Type B pancreatic cell (in vitro differentiated cells): ENCODE measurements at regions not wholly inside any gene's neighbourhood (a gene's known extent, or its start where the extent isn't known, plus 50 kb on each side); places are given as distances from the start of the nearest gene placed in this dataset.

ENCODE experiments used
- DNase-seq: peaks from one replicate; pipeline ENCODE4 v3.0.0; 2021; ENCODE audit warnings: mixed read lengths; ENCODE audit not compliant: unreplicated experiment; ENCODE audit errors: extremely low spot score
- H3K27ac Mint-ChIP-seq: 2 replicates; pipeline ENCODE4 v1.8.0; 2021; ENCODE audit warnings: mild to moderate bottlenecking, mixed read lengths
- H3K27me3 Mint-ChIP-seq: 2 replicates; pipeline ENCODE4 v1.8.0; 2021; ENCODE audit warnings: mixed read lengths
- H3K36me3 Mint-ChIP-seq: 2 replicates; pipeline ENCODE4 v1.8.0; 2021; ENCODE audit warnings: mixed read lengths
- H3K4me1 Mint-ChIP-seq: one replicate; pipeline ENCODE4 v1.8.0; 2021; ENCODE audit warnings: mixed read lengths; ENCODE audit not compliant: unreplicated experiment
- H3K4me3 Mint-ChIP-seq: 2 replicates; pipeline ENCODE4 v1.8.0; 2021; ENCODE audit warnings: mild to moderate bottlenecking, mixed read lengths
- H3K9me3 Mint-ChIP-seq: 2 replicates; pipeline ENCODE4 v1.8.0; 2021; ENCODE audit warnings: mixed read lengths
- TF ChIP-seq, protein P1 (sequence below): fragments of 200-600 bp; sonication (generic); conservative IDR thresholded peaks from 2 replicates; pipeline ENCODE4 v1.5.0; 2021; ENCODE audit warnings: antibody characterized with exemption, mild to moderate bottlenecking

DNA sequence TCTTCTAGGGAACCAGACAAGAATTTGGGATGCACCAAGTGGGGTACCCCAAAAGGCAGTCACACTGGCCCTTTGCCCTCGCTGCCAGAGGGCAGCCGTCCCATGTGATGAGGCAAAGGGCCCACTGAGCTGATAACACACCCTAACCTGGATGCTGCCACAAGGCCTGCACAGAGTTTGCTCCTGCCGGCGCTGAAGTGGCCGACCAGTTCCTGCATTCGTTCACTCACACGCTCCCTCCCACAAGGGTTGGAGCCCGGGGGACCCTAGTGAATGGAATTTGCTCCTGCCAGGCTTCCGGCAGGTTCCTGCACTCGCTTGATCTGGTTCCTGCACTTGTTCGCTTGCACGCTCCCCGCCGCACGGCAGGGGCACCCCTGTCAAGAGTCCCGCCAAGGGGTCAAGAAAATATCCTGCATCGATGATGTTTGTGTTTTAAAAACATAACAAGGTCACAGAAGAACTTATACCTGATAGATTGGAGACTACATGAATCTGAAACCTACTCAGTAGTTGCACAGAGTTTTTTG, 296.4 kb upstream of the VCX start:
- no peak overlapping the region for H3K27ac Mint-ChIP-seq
- H3K9me3 Mint-ChIP-seq, result no peaks in the 10 kb centered on the region
- no peak for DNase-seq
- no peak overlapping the region for H3K4me3 Mint-ChIP-seq
- H3K27me3 Mint-ChIP-seq, result peaks cover 2% of the 10 kb centered on the region
- TF ChIP-seq, protein P1, sequence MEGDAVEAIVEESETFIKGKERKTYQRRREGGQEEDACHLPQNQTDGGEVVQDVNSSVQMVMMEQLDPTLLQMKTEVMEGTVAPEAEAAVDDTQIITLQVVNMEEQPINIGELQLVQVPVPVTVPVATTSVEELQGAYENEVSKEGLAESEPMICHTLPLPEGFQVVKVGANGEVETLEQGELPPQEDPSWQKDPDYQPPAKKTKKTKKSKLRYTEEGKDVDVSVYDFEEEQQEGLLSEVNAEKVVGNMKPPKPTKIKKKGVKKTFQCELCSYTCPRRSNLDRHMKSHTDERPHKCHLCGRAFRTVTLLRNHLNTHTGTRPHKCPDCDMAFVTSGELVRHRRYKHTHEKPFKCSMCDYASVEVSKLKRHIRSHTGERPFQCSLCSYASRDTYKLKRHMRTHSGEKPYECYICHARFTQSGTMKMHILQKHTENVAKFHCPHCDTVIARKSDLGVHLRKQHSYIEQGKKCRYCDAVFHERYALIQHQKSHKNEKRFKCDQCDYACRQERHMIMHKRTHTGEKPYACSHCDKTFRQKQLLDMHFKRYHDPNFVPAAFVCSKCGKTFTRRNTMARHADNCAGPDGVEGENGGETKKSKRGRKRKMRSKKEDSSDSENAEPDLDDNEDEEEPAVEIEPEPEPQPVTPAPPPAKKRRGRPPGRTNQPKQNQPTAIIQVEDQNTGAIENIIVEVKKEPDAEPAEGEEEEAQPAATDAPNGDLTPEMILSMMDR, result no peak
- no peaks in the 10 kb centered on the region for H3K36me3 Mint-ChIP-seq
- no peaks in the 10 kb centered on the region for H3K4me1 Mint-ChIP-seq

DNA sequence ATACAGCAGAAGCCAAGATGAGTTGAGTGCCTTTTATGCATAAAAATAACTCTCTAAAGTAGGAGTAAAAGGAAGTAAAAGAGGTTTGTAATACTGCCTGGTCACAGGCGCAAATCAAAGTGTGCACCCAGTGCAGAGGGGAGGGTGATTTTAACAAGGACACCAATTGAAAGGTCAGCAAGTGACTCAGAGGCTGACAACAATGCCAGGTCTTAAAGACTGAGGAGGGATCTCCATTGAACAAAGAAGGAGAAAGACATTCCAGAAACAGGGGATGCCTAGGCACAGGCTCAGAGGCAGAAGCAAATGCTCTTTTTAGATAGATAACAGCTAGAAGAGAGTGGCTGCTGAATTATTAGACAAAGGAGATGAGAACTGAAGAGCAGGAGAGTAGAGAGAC, 297.4 kb upstream of the VCX start:
- H3K36me3 Mint-ChIP-seq, result no peaks in the 10 kb centered on the region
- H3K4me3 Mint-ChIP-seq, result no peak overlapping the region
- no peaks in the 10 kb centered on the region for H3K9me3 Mint-ChIP-seq

DNA sequence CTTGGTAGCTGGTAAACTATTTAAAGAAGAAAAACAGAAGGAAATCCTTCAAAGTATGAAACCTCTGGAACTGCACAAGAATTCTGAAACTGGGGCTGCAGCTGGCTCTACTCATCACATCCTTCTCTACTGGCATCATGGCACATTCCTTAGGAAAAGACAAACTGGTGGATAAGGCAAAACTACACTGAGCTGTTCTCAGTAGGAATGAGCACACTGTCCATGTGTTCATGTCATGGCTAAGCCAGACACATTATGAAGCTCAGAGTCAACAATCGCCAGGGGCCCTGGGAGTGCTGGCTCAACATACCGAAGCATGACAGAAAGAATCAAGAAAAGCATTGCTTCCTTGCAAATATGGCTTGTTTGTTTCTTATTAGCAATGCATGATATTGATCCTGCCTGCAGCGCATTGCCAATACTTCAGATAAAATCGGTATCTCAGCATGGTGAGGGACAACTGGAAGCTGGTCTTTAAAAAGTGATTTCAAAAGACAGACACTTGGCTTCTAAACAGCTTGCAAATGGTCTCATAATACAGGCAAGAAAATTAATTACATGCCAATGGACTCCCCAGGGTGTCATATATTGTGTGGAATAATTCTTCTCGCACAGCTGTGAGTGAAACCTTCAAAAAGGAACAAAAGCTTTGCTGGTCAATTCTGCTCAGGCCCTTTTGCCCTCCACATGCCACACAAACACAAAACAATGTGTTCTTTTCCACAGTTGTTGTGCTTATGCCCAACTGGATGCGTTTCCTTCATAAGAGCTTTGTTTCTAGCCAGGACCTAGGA, 300.2 kb upstream of the VCX start:
- no peak overlapping the region for H3K27ac Mint-ChIP-seq
- DNase-seq, result no peak
- H3K4me1 Mint-ChIP-seq, result no peaks in the 10 kb centered on the region
- peaks cover 3% of the 10 kb centered on the region for H3K27me3 Mint-ChIP-seq
- H3K4me3 Mint-ChIP-seq, result no peak overlapping the region
- TF ChIP-seq, protein P1, result no peak
- H3K36me3 Mint-ChIP-seq, result no peaks in the 10 kb centered on the region
- no peaks in the 10 kb centered on the region for H3K9me3 Mint-ChIP-seq

More for the DNA sequence above, 297.4 kb upstream of the VCX start:
- no peak overlapping the region for H3K27ac Mint-ChIP-seq
- no peaks in the 10 kb centered on the region for H3K4me1 Mint-ChIP-seq
- TF ChIP-seq, protein P1, result no peak
- no peak for DNase-seq
- H3K27me3 Mint-ChIP-seq, result peaks cover 3% of the 10 kb centered on the region

DNA sequence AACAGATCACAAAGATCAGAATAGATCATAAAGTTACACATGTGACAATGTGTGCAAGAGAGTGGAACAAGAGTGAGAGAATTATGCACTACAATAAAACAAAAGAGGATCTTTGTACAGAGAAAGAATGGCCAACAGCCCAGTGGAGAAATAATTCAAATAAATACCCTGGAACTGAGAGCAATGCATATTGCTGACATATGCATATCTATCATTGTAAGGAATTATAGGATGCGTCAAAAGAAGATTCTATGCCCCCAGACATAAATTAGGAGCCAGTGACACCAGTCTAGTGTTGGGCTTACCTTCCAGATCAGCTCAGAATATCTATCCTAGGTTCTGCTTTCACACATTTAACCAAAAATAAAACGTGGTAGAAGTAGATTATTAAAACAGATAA, 320.1 kb upstream of the VCX start:
- Mint-ChIP-seq H3K27ac (no peak overlapping the region), H3K9me3 (no peaks in the 10 kb centered on the region), H3K27me3 (no peaks in the 10 kb centered on the region), H3K4me1 (no peaks in the 10 kb centered on the region), H3K4me3 (no peak overlapping the region), H3K36me3 (no peaks in the 10 kb centered on the region)
- TF ChIP-seq, protein P1, result no peak
- DNase-seq, result no peak

DNA sequence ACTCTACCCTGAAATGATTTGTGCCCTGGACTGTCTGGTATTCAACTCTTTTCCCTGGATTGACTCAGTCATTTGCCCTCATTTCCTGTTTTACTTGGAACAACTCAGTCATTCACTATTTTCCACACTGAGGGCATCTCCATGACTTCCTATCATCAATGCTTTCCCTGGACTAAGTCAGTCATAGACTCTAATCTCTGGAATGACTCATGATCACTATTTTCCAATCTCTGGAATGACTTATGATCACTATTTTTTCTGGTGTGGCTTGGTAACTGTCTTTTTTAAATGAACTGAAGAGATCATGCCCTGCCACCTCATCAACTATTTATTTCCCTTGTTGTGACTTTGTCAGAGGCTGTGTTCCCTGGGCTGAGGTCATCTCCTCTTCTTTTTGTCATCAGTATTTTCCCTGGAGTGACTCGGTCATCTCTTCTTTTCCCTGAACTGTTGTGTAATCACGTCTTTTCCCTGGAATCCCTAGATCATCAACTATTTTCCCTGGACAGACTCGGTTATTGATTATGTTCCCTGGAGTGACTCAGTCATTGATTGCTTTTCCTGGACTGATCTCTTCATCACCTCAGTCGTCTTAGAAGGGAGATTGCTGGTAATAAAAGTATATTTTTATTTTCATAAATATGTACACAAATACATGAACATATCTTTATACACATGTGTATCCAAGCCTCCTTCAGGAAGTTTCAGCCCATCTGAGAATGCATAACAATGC, 327.1 kb upstream of the VCX start:
- H3K27ac Mint-ChIP-seq, result no peak overlapping the region
- peaks cover 6% of the 10 kb centered on the region for H3K9me3 Mint-ChIP-seq
- DNase-seq, result no peak
- H3K36me3 Mint-ChIP-seq, result no peaks in the 10 kb centered on the region
- H3K27me3 Mint-ChIP-seq, result no peaks in the 10 kb centered on the region
- H3K4me1 Mint-ChIP-seq, result no peaks in the 10 kb centered on the region
- no peak overlapping the region for H3K4me3 Mint-ChIP-seq
- TF ChIP-seq, protein P1, result no peak
